HepG2 (cell line): ENCODE measurements at regions not wholly inside any gene's neighbourhood (a gene's known extent, or its start where the extent isn't known, plus 50 kb on each side); places are given as distances from the start of the nearest gene placed in this dataset.

Experiments
- ATAC-seq: fragments of 200-7000 bp; cut with Tn5 transposase; 3 replicates; pipeline ENCODE4 v1.9.1; 2020; ENCODE audit warnings: mild to moderate bottlenecking, moderate library complexity
- BruUV-seq: library from RNA; stranded (reverse); fragments of 400-500 nt; replicated peaks from 2 replicates; lab custom pipeline; 2021; lab: Mats Ljungman, UMichigan
- CTCF ChIA-PET: fragments of 300-600 bp; formaldehyde crosslinking; extraction: SDS; loops from one replicate; lab custom pipeline; 2021; ENCODE audit warnings: low total read pairs, inconsistent platforms, low intra/inter-chr PET ratio; lab: Yijun Ruan, JAX
- POLR2A ChIA-PET: fragments of 350-600 bp; sonication (Branson Sonifier 250); formaldehyde crosslinking; loops from one replicate; lab custom pipeline; 2020; ENCODE audit warnings: antibody characterized with exemption, inconsistent platforms; lab: Yijun Ruan, JAX
- DNase-seq: peaks from one replicate; pipeline ENCODE4 v3.0.0-alpha.2; 2015; ENCODE audit warnings: low spot score
- FAIRE-seq: peaks from 3 replicates; lab custom pipeline; 2011; peaks lifted over from hg19 to GRCh38; lab: Jason Lieb, UNC
- H2AFZ ChIP-seq: one replicate; pipeline ENCODE4 v1.6.1; 2011; ENCODE audit warnings: low read length, inconsistent platforms
- H3K27ac ChIP-seq: fragments of 300-600 bp; 3 replicates; pipeline ENCODE4 v1.8.0; 2011; ENCODE audit warnings: mixed run types, mild to moderate bottlenecking, mixed read lengths, low read length, inconsistent platforms; ENCODE audit not compliant: insufficient read depth; ENCODE audit errors: extremely low read length
- H3K27me3 ChIP-seq, 2 experiments: fragments of 200-600 bp in 1 of 2; 2 replicates in 1 of 2; 3 replicates in 1 of 2; pipeline versions ENCODE4 v1.6.0 to v1.8.0; 2011; ENCODE audit warnings: low read length in 2 of 2, mild to moderate bottlenecking in 2 of 2, moderate library complexity in 2 of 2, inconsistent platforms in 1 of 2; ENCODE audit not compliant: insufficient read depth in 2 of 2, control insufficient read depth in 1 of 2
- H3K36me3 ChIP-seq, 2 experiments: fragments of 200-600 bp in 1 of 2; replicated peaks in 1 of 2; 2 replicates in 1 of 2; 3 replicates in 1 of 2; pipeline versions ENCODE4 v1.5.1 to v1.8.0; 2011; ENCODE audit warnings: low read length in 2 of 2, inconsistent platforms in 1 of 2; ENCODE audit not compliant: insufficient read depth in 2 of 2, control insufficient read depth in 1 of 2
- H3K4me1 ChIP-seq: 2 replicates; pipeline ENCODE4 v1.5.1; 2012; ENCODE audit warnings: low read length, inconsistent platforms; ENCODE audit not compliant: insufficient read depth
- H3K4me2 ChIP-seq: 2 replicates; pipeline ENCODE4 v1.6.0; 2011; ENCODE audit warnings: low read depth, low read length, inconsistent platforms
- H3K4me3 ChIP-seq, 3 experiments: fragments of 200-600 bp in 1 of 3; sonication (generic), shearing (Covaris generic) in 1 of 3; replicated peaks in 1 of 3; 2 replicates each; pipeline ENCODE4 v1.5.1; 2011 to 2016; ENCODE audit warnings: low read length in 3 of 3, inconsistent platforms in 2 of 3, low read depth in 2 of 3, mild to moderate bottlenecking in 2 of 3, control low read depth in 1 of 3, mixed read lengths in 1 of 3; ENCODE audit not compliant: insufficient read depth in 1 of 3
- H3K79me2 ChIP-seq: one replicate; pipeline ENCODE4 v1.6.1; 2011; ENCODE audit warnings: low read length, inconsistent platforms; ENCODE audit not compliant: insufficient read depth
- H3K9ac ChIP-seq: 2 replicates; pipeline ENCODE4 v1.6.0; 2011; ENCODE audit warnings: mild to moderate bottlenecking, low read depth, low read length, inconsistent platforms; ENCODE audit not compliant: insufficient read depth
- H3K9me3 ChIP-seq: 2 replicates; pipeline ENCODE4 v1.5.1; 2012; ENCODE audit warnings: mild to moderate bottlenecking, low read length
- H4K20me1 ChIP-seq: 2 replicates; pipeline ENCODE4 v1.6.0; 2011; ENCODE audit warnings: inconsistent platforms, mild to moderate bottlenecking, low read length, moderate library complexity; ENCODE audit not compliant: insufficient read depth
- CREBL2 ChIP-seq: sonication (generic); formaldehyde crosslinking; IDR thresholded peaks from 2 replicates; pipeline ENCODE4 v1.8.1; 2023; ENCODE audit warnings: missing genetic modification reagents, mild to moderate bottlenecking, borderline replicate concordance
- PCBP2 ChIP-seq: fragments of 200-400 bp; formaldehyde crosslinking; optimal IDR thresholded peaks from 2 replicates; pipeline ENCODE3; 2018; ENCODE audit warnings: low read length, low read depth; ENCODE audit not compliant: poor library complexity, severe bottlenecking
- PRDM15 ChIP-seq: sonication (generic); formaldehyde crosslinking; IDR thresholded peaks from 2 replicates; pipeline ENCODE4 v1.4.0; 2020; ENCODE audit warnings: missing genetic modification reagents
- ZHX2 ChIP-seq, 2 experiments: sonication (generic) in 1 of 2; formaldehyde crosslinking in 1 of 2; IDR thresholded peaks; 2 replicates each; pipeline versions ENCODE4 v1.6.1 to v1.9.0; 2014 to 2022; ENCODE audit warnings: antibody characterized with exemption in 1 of 2, borderline replicate concordance in 1 of 2, inconsistent platforms in 1 of 2, low read depth in 1 of 2, missing genetic modification reagents in 1 of 2
- ZNF501 ChIP-seq: sonication (generic); formaldehyde crosslinking; IDR thresholded peaks from 2 replicates; pipeline ENCODE4 v1.5.1; 2020; ENCODE audit warnings: mild to moderate bottlenecking, moderate library complexity, missing genetic modification reagents
- ZNF546 ChIP-seq: sonication (generic); formaldehyde crosslinking; conservative IDR thresholded peaks from 2 replicates; pipeline ENCODE4 v1.8.1; 2023; ENCODE audit warnings: mild to moderate bottlenecking, missing genetic modification reagents
- ZNF574 ChIP-seq: sonication (generic); formaldehyde crosslinking; IDR thresholded peaks from 2 replicates; pipeline ENCODE4 v1.4.0; 2020; ENCODE audit warnings: missing genetic modification reagents
- ZNF629 ChIP-seq: sonication (generic); formaldehyde crosslinking; conservative IDR thresholded peaks from 2 replicates; pipeline ENCODE4 v1.5.0; 2020; ENCODE audit warnings: missing genetic modification reagents
- WGBS: methylation state at CpG from one replicate; pipeline ENCODE4 v1.1.6; 2017; ENCODE audit warnings: low lambda C conversion rate; 5-methylcytosine and 5-hydroxymethylcytosine counted together
- in situ Hi-C: cut with HindIII; loops from 2 replicates; pipeline ENCODE4 v1.10.0; 2017; ENCODE audit warnings: low pct_unique_long_range_greater_than_20kb; ENCODE audit not compliant: extremely low pct_ligation_motif_present
- intact Hi-C: fragments of 100-400 bp; cut with micrococcal nuclease; formaldehyde crosslinking; loops from one replicate; pipeline ENCODE4 v1.10.0; 2022; ENCODE audit not compliant: unreplicated experiment

- no peak overlapping the region for H3K27ac ChIP-seq
Measured at GRCh38 chr2:196331851-196332250, 160.5 kb upstream of the STK17B start.

More at GRCh38 chr2:196331851-196332250, 160.5 kb upstream of the STK17B start:
- 15% methylated on average over 4 of the region's 4 CpGs for WGBS
- H3K4me1 ChIP-seq: no peaks in the 10 kb centered on the region
- H3K79me2 ChIP-seq: no peaks in the 10 kb centered on the region
- H3K4me2 ChIP-seq: no peak overlapping the region
- TF ChIP-seq CREBL2 (CRISPR knock-in tag): no peak
- TF ChIP-seq PRDM15: no peak
- no peak for TF ChIP-seq ZHX2 (IDR thresholded peaks at IDR 0.05; ENCODE audit: low read depth)
- no peak for TF ChIP-seq ZHX2 (CRISPR knock-in tag; IDR thresholded peaks at IDR 0.05; ENCODE audit: borderline replicate concordance)
- TF ChIP-seq ZNF574 (CRISPR knock-in tag): no peak
- TF ChIP-seq PCBP2: no peak
- no peak for TF ChIP-seq ZNF546
- TF ChIP-seq ZNF629 (CRISPR knock-in tag): no peak
- no peak for TF ChIP-seq ZNF501 (CRISPR knock-in tag)
- no peak overlapping the region for H3K4me3 ChIP-seq
- no peak overlapping the region for H3K9ac ChIP-seq
- no peaks in the 10 kb centered on the region for H3K9me3 ChIP-seq
- no peak for DNase-seq
- in situ Hi-C loops: no loop called here
- intact Hi-C loops: no loop called here
- CTCF ChIA-PET: no interaction called here
- POLR2A ChIA-PET: no interaction called here
- H3K36me3 ChIP-seq: no peaks in the 10 kb centered on the region
- H2AFZ ChIP-seq: no peak overlapping the region
- no peak for FAIRE-seq
- no TSS peak for BruUV-seq
- no peaks in the 10 kb centered on the region for H3K27me3 ChIP-seq
- no peak for ATAC-seq
- no peaks in the 10 kb centered on the region for H4K20me1 ChIP-seq
